Skeletal muscle tissue (tissue), 4 donors: ENCODE measurements at regions not wholly inside any gene's neighbourhood (a gene's known extent, or its start where the extent isn't known, plus 50 kb on each side); places are given as distances from the start of the nearest gene placed in this dataset.
"Not testable (repeated sequence)": the region's sequence is repeated elsewhere in the genome, so short reads cannot be mapped to it uniquely, and the experiment has no call there.

Experiments
- H3K27ac ChIP-seq: one replicate; pipeline ENCODE4 v1.7.0; 2013; ENCODE audit warnings: mild to moderate bottlenecking, low read depth, low read length, inconsistent platforms
- H3K27me3 ChIP-seq, 3 donors: one replicate each; pipeline ENCODE4 v1.7.0; 2013; ENCODE audit warnings: low read length in 3 of 3; ENCODE audit not compliant: control insufficient read depth in 3 of 3, insufficient read depth in 3 of 3
- H3K36me3 ChIP-seq, 3 donors: one replicate each; pipeline ENCODE4 v1.7.0; 2013; ENCODE audit warnings: low read length in 3 of 3; ENCODE audit not compliant: control insufficient read depth in 3 of 3, insufficient read depth in 3 of 3
- H3K4me1 ChIP-seq, 3 donors: one replicate each; pipeline ENCODE4 v1.7.0; 2013; ENCODE audit warnings: low read length in 3 of 3, mild to moderate bottlenecking in 3 of 3; ENCODE audit not compliant: control insufficient read depth in 3 of 3, insufficient read depth in 3 of 3
- H3K4me3 ChIP-seq, 3 donors: one replicate each; pipeline ENCODE4 v1.7.0; 2013; ENCODE audit warnings: low read length in 3 of 3
- H3K9ac ChIP-seq, 3 donors: one replicate each; pipeline ENCODE4 v1.7.0; 2013; ENCODE audit warnings: low read length in 3 of 3, mild to moderate bottlenecking in 3 of 3, moderate library complexity in 2 of 3, low read depth in 1 of 3
- H3K9me3 ChIP-seq, 3 donors: one replicate each; pipeline ENCODE4 v1.7.0; 2013; ENCODE audit warnings: low read length in 3 of 3; ENCODE audit not compliant: control insufficient read depth in 3 of 3
- small RNA-seq: library from RNA; depleted of rRNA; stranded (forward); fragments of <200 nt; gene quantifications from one replicate; pipeline ENCODE3, GENCODE V24; 2014
- donor health status: Osteomylitis.

DNA sequence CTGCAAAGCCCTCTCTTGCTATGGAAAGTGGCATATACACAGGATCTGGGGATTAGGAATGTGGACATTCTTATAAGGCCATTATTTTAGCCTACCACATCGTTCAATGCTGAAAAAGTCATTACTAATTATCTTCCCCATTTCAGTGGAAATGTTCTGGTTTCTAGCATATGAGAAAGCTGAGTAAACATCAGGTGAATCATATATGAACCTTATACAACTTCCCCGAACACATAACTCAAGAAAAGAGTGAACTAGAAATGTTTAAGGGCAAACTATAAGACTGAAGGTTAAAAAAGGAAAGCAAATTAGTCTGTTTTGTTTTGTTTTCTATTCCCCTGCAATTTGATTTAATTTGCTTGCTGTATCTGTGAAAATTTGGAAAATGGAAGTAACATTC is 62.5 kb upstream of the SEC22B start:
- H3K4me3 ChIP-seq, H3K27me3 ChIP-seq, H3K4me1 ChIP-seq, H3K9me3 ChIP-seq, H3K36me3 ChIP-seq, H3K27ac ChIP-seq, H3K9ac ChIP-seq: not testable (repeated sequence)

DNA sequence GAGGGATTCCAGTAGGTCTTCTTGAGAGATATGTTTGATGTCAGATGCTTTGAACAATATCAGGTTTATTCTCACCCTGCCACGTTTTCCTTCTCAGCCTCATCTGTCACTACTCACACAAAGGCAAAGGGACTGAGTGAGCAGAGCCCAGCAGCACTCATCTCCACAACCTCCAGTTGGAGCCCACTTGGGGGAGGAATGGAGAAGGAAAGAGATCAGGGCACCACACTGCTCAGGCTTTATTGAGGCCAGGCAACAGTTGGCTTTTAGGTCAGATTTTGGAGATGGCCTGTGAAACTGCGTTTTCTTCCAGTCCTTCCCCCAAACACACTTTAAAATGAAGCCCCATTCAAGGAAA is 57.3 kb upstream of the SEC22B start:
- H3K9ac ChIP-seq, H3K27ac ChIP-seq, H3K9me3 ChIP-seq, H3K4me1 ChIP-seq, H3K36me3 ChIP-seq, H3K4me3 ChIP-seq, H3K27me3 ChIP-seq: not testable (repeated sequence)

DNA sequence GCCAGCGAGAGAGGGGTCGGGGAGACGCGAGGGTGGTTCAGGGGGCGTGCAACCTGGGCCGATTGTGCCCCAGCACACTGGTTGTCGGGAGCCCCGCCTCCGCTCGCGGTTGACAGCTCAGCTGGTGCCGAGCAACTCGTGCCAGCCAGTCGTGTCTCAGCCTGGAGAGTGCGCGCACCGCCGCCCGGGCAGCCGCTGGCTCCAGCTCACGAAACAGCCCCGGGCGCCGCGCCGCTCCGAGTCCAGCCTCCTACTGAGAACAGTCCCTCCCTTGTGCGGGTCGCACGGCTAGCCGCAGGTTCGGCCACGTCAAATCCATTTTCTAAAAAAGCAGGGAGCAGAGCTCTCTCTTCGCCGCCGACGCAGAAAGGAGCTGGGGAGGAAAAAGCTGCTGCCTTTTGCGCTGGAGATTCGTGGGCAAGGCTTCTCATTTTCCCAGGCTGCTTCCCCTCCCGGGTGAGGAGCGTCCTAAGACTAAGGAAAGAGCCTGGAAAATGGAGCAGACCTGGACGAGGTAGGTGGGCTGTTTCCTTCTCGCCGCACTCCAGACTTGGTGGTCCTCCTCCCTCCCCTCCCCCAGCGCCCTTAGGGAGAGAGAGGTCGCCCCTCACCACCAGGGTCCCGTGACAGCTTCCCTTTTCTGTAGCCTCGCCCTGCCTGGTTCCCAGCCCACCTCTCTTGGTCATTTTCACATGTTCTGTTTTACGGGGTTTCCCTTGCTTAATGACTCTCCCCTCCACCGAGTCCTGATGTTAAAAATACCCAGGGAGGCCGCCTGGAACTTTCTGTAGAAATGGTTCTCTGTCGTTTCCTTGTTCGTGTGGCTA is 56.7 kb upstream of the SEC22B start:
- H3K36me3 ChIP-seq, H3K27me3 ChIP-seq, H3K27ac ChIP-seq, H3K9ac ChIP-seq, H3K9me3 ChIP-seq, H3K4me1 ChIP-seq: not testable (repeated sequence)
- peak overlapping the region in 1 of 3 donors; percentile 30 for H3K4me3 ChIP-seq

DNA sequence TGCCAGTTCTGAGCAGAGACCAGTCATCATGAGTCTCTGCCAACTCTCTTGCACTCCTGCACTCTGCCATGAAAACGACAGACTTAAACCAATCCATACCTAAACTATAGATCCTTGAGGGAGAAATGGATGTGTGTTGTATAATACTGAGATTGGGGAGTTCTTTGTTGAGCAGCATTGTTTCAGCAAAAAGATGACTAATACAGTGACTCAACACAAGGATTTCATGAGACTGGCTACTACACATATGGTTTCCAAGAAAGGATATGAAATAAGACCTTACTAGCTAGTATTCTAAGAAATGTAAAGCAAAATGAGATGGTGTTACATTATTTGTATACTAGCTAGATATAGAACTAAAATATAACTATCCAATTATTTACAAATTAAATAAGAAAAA is 53.5 kb upstream of the SEC22B start:
- not testable (repeated sequence) for H3K27me3 ChIP-seq, H3K36me3 ChIP-seq, H3K9me3 ChIP-seq, H3K9ac ChIP-seq, H3K4me3 ChIP-seq, H3K27ac ChIP-seq, H3K4me1 ChIP-seq

Small RNA genes lying in the stretch of these regions (small RNA-seq; reads per million reads assigned to genes)
- gene RF00003: 0.63 reads per million, percentile 68 among the genes with 10 or more reads in this experiment
